GM18873 (cell line): ENCODE measurements at regions not wholly inside any gene's neighbourhood (a gene's known extent, or its start where the extent isn't known, plus 50 kb on each side); places are given as distances from the start of the nearest gene placed in this dataset.
A peak's percentile ranks its signal among the peaks of the same experiment; 100 is the strongest.

Experiments
- ATAC-seq: cut with Tn5 transposase; IDR thresholded peaks from one replicate; pipeline ENCODE4 v1.9.1; 2021; ENCODE audit warnings: mild to moderate bottlenecking, moderate library complexity, moderate number of reproducible peaks; ENCODE audit not compliant: unreplicated experiment, low FRiP score

GRCh38 chr10:128365156-128365725 lies 239.0 kb upstream of the MKI67 start:
- no peak for ATAC-seq

- no peak for ATAC-seq
These were observed 241.6 kb upstream of the MKI67 start for GRCh38 chr10:128367807-128368206.

DNA sequence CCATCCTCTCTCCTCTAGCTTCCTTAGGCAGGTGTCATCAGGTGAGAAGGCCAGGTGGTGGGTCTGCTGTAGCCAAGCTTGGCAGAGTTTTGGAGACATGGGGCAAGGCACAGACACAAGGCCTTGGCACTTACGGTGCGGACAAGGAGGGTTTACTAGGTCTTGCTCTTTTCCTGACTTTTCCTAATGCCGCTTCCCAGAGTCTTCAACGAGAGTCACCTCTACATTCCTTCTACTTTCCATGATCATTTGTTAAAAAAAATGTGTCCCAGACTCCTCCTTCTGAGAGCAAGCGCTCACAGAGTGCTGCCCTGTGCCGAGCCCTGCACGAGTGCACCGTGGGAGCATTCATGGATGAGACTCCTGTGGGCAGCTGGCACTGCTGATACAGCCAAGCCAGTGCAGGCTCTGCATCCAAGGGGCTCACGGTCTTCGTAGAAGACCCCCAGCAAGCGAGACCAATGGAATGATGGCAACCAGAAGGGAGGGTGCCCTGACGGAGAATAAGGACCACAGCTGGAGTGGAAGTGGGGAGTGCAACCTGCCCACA lies 243.0 kb upstream of the MKI67 start:
- ATAC-seq = no peak

GRCh38 chr10:128373071-128373749 lies 247.0 kb upstream of the MKI67 start:
- ATAC-seq = peak; percentile 83

GRCh38 chr10:128373831-128374230 lies 247.6 kb upstream of the MKI67 start:
- ATAC-seq = no peak

DNA sequence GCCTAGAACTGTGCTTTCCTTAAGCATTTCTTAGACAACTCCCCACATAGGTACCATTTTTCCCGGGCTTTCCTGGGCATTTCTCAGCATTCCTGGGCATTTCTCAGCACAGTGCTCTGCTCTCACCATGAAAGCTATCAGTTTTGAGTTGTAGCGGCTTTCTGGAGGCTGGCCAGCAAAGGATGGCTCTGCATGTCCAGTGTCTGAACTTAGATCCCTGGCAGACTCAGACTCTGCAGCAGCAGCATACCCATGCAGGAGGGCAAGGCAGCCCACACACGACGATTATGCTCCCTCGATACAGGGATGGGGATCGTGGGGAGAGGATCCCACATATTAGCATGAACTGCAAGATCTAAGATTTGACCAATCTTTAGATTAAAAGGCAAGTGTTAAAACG lies 248.9 kb upstream of the MKI67 start:
- no peak for ATAC-seq

- ATAC-seq = no peak
These were observed 251.3 kb upstream of the MKI67 start for GRCh38 chr10:128377364-128377987.

DNA sequence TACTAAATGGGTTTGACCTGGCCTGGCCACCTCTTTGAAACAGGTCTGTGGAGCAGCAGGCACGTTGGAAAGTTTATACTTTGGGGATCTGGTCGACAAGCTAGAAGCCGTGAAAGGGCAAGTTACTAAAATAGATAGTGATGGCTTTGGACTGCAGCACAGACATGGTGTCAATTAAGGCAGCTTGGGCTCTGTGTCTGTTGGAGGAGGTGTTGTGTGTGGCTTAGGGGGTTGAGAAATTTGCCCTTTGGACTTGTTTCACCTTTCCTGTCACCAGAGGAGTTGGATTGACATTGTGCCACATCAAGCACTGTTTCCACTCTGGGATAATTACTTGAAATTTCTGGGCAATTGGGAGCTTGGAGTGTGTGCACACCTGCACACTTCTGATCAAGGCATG lies 251.8 kb upstream of the MKI67 start:
- no peak for ATAC-seq

GRCh38 chr10:128380946-128381345 lies 254.7 kb upstream of the MKI67 start:
- ATAC-seq = no peak

DNA sequence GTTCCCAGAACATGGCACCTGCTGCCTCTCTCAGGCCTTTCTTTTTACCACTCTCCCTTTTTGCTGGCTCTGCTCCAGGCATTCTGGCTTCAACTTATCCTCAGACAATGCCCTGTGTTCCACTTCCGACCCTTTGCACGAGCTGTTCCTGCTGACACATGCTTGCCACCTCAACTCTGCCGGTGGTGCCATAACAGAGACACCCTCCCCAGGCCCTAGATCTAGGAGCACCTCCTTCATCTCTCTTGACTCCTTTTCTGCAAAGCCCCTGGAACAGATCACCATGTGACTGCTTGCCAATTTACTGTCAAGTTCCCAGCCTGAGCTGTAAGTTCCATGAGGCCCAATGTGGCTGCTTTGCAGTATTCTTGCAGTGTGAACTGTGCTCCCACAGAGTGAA lies 256.0 kb upstream of the MKI67 start:
- no peak for ATAC-seq

GRCh38 chr10:128384831-128385230 lies 258.6 kb upstream of the MKI67 start:
- ATAC-seq = no peak

- ATAC-seq = no peak
These were observed 260.0 kb upstream of the MKI67 start for GRCh38 chr10:128386231-128386630.

- ATAC-seq = no peak
These were observed 260.8 kb upstream of the MKI67 start for GRCh38 chr10:128386816-128387604.

- no peak for ATAC-seq
These were observed 264.4 kb upstream of the MKI67 start for GRCh38 chr10:128390596-128390995.

- ATAC-seq = no peak
These were observed 267.3 kb upstream of the MKI67 start for GRCh38 chr10:128393546-128393945.

GRCh38 chr10:128398118-128398517 lies 271.9 kb upstream of the MKI67 start:
- ATAC-seq = no peak

- no peak for ATAC-seq
These were observed 272.8 kb upstream of the MKI67 start for GRCh38 chr10:128398999-128399398.

DNA sequence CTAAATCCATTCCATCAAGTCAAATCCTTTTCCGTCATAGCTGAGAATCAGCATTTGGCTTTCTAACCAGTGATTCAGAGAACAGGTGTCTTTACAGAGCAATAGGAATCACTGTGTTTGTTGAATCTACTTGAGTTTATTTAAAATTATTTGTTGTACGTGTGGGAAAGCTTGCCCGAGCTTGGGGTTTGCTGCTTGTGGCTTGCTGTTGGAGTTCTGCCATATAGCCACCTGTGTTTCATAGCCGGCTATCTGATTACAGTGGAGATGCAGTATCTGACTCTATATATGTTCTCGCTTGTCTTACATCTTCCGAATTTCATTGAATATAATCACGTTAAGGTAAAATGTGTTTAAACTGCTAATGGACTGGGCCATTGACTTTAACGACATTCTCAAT lies 274.3 kb upstream of the MKI67 start:
- no peak for ATAC-seq

DNA sequence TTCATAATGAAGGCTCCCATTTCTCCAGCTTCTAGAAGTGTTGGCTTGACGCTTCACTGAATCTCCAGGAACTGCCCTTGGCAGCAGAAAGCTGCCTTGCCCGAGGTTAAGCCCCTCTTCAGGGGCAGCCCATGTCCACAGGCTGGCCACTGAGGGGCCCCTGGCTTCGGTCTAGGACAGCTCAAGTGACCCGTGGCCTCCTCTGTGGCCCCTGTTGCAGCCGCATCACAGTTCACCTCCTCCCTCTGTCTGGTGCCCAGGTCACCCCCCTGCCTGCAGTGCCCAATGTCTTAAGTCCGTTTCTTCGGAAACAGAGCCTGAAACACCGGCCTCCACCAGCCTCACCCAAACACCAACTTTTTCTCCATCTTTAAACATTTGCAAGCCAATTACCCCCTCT lies 279.2 kb upstream of the MKI67 start:
- no peak for ATAC-seq

- no peak for ATAC-seq
These were observed 285.4 kb upstream of the MKI67 start for GRCh38 chr10:128411643-128412042.

DNA sequence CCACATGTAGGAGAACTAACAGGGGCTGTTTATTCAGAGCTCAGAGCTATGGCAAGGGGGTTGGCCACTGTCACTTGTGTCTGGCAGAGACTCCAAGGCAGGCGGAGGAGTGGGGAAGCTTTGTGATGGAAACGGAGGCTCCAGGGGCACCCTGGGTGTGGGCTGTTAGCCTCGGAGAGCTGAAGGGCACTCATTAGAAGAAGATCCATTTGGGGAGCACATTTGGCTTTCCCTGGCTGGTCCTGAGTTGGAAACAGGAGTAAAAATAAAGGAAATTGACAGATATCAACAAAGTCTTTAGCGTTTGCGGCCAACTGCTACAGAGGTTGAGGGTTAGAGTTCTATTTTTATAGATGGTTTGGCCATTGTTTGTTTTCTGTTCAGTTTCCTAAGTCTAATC lies 288.3 kb upstream of the MKI67 start:
- no peak for ATAC-seq
